Stimulated activated CD8-positive, alpha-beta memory T cell treated with anti-CD3 and anti-CD28 coated beads, Interleukin-2, amount 100 ng/mL, for 1 hour (primary cell): ENCODE measurements at regions not wholly inside any gene's neighbourhood (a gene's known extent, or its start where the extent isn't known, plus 50 kb on each side); places are given as distances from the start of the nearest gene placed in this dataset.
"Not testable (repeated sequence)": the region's sequence is repeated elsewhere in the genome, so short reads cannot be mapped to it uniquely, and the experiment has no call there.

ENCODE experiments used
- DNase-seq, 2 donors: peaks; one replicate each; pipeline ENCODE4 v3.0.0-alpha.2; 2020; ENCODE audit warnings: low read depth in 2 of 2

DNA sequence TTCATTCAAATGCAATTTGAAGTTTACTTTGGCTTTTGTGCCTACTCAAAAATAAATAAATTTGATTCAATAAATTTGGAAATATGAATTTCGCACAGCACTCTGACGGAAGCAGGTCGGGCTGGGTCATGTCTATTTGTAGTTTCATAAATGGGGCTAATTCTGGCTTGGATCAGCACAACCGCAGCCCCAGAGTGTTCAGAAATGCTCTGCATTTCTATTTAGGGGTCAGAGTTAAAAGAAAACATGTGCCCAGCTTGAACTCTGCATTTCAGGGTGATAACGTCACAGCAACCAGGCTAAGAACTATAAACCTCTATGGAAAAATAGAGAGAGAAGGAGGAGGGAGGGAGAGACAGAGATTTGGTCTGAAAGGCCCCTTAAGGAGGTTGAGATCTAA, 480.9 kb upstream of the NOX3 start:
- DNase-seq = no peak

DNA sequence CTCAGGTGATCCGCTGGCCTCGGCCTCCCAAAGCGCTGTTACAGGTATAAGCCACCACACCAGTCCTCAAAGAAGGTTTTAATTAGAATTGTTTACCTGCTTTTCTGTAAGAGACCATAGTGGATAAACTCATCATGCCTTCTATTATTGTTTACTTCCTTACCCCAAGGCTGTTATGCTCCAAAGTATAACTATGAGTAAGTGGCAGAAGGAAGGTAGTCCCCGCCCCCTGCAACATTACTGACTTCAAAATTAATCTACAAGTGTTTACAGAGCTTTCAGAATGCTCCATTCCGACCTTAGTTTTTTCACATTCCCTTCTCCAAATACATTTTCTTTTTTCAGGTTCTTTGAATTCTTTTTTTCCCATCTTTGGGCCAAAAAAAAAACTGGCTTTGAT, 480.5 kb upstream of the NOX3 start:
- no peak for DNase-seq

DNA sequence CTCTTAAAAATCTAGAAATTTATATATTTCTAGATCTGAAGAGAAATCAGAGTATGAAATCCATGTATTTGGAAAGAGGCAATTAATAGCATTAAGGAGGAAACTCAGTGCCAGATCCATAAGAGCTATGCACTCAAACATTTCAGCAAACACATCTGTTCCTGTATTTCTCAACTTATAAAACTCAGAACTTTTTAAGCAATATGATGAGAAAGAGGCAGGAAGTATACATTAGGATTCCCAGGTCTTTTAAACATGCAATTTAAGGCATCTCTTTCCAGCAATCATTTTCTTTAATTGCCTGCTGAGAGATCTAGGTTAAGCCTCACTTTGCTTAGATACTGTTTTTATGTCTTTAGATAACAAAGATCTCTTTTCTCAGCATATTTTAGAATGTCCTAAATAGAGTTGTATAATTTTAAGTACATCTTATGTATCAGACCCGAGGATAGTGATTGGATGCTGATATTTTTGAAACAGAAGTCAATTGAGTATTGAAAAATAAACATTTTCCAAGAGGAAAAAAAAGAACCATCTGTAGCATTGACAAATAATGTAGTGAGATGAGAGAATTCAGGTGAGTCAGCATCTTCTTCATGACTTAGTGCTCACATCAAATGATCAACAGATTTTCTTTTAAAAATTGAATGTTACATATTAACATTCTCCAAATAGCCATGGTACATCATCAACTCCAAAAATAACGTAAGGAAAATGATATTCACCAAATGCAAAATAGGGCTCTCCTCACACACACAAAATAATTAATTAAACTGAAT, 461.4 kb upstream of the NOX3 start:
- no peak for DNase-seq

DNA sequence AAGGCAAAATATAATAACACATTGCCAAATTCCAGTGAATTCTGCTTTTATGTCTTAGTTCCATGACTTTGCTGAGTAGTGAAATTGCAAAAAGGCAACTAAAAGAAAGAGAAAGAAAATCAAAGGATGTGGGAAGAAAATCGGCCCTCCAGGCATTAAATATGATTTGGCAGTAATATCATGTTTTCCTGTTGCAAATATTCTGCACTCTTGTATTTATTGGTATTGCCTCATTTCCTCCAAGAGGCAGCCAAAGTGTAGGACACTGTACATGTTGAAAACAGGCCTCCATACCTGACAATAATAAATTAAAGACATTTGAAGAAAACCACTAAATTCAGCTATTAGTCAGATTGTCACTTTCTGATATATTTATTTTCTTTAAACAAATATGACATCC, 460.0 kb upstream of the NOX3 start:
- DNase-seq = no peak

DNA sequence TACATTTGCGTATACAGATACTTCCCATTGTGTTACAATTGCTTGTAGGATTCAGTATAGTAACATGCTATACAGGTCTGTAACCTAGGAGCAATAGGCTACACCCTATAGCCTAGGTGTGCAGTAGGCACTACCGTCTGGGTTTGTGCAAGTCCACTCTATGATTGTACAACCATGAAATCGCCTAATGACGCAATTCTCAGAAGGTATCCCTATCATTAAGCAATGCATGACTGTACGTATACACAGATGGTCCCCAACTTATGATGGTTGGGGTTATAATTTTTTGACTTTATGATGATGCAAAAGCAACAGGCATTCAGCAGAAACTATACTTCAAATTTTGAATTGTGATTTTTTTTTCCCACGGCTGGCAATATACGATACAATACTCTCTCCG, 458.2 kb upstream of the NOX3 start:
- no peak for DNase-seq

DNA sequence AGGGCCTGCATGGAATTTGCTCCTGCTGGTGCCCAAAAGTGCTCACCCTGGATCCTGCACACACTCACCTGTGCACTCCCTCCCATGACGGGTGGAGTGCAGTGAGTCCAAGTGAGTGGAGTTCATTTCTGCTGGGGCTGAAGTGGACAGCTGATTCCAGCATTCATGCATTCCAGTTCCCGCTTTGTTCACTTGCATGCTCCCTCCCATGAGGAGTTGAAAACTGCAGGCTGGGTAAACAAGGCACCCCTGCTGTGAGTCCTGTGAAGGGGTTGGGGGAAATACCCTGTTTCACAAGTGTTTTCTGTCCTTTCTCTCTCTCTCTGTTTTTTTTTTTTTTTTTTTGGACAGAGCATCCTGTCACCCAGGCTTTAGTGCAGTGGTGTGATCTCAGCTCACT, 454.1 kb upstream of the NOX3 start:
- no peak for DNase-seq

DNA sequence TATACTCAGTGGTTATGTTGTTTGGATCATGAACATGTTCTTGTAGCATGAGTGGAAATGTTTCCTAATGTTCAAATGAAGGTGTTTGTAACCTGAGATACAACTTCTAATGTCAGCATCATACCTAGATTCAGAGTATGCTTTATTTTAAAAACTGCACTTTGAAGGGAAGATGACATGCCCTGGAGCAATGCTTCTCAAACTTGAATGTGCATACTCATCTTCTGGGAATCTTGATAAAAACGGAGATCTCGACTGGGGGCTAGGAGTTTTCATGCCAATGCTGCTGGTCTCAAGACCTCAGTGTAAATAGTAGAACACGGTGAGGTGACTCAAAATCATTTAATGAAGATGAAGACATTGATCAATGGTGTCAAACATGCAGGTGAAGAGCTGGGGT, 440.0 kb upstream of the NOX3 start:
- DNase-seq = no peak

DNA sequence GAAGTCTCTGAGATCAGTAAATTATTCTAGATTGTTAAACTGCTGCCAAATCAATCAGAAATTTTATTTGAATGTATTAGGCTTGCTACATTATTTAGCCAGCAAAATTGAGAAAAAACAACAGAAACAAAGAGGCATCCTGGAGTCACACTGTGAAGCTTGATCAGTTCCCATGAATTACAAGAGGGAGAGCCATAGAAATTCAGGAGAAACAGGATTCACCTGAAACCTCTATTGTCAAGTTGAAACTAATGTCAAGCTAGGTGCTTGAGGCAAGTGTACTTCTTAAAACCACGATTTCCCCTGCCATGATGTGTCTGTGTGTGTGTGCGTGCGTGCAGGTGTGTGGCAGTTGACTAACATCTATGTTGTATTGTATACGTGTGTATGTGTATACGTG, 439.1 kb upstream of the NOX3 start:
- DNase-seq = no peak

DNA sequence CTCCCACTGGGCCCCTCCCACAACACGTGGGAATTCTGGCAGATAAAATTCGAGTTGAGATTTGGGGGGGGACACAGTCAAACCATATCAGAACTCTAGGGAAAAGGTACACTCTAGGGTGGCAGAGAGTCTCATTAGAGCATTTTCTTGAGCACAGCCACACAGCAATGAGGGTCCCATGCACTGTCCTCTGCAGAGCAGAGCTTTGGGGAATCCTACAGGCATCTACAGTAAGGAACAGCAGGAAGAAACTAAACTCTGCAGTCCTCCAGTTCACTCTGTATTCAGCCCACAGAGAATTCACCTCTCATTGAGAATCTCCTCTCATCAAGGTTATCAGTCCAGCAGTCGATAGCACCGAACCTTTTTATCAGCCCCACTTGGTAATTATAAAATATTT, 438.6 kb upstream of the NOX3 start:
- DNase-seq = no peak

DNA sequence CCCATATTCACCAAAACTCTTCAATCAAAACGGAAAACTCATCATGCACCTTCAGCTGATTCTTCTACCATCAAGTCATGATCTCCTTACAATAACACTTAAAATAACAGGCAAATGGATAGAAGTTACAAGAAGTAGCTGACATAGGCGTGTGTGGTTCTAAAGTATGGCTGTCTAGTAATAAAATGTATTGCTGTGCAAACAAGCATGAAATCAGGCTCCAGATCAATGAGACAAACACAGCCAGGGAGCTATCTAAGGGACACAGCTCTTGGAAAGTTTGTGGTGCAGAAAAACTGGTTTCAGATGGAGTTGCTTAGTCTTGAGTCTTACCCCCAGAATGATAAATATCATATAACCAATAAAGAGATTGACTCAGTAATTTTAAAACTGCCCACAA, 434.8 kb upstream of the NOX3 start:
- DNase-seq = no peak

DNA sequence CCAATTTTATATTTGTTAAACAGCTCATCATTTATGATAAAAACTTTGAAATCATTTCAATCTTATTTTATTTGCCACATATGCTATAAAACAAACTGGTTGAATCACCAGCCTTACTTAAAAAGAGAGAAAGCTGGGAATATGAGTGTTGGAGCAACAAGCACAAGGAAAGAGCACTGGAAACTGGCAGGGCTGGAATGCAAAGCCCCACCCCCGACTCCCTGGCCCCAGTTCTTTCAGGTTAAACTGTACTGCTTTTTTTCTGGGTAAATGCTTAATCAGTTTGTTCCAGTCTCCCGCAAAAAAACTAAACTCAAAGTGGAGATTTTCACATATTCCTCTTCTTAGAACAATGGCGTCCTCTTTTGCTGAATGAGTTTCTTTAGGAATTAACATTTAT, 433.8 kb upstream of the NOX3 start:
- DNase-seq = no peak

DNA sequence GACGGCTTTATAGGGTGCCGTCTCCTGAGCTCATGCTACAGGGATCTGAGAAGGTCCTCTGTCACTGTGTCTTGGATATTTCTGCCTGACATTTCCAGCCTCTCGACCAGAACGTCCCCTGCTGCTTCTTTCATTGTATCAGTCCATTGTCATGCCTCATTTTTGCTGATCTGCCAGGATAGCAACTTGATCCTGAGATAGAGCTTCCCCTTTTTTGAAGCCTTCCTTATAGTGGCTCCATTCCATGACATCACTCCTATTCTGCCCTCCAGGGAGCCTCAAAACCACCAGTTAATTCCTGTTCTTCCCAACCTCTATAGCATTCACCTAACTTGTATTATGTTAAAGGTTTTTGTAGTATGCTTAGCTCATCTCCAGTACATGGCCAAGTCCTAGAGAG, 431.8 kb upstream of the NOX3 start:
- DNase-seq = no peak

DNA sequence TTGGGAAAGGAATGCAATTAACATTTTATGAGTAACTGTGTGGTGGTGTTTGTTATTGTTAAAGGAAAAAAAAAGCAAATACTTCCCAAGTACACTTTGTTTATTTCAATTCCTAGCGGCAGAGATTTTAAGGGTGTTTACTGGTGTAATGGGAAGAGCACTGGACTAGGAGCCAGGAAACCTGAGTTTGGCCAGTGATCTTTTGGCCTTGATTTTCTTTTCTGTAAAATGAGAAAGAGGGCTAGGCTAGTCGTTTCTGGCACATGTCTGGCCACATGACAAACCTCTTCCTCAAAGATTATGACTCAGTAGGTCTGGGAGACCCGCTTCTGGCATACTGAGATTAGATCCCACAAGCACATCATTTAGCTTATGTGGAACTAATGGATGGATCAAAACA, 428.1 kb upstream of the NOX3 start:
- DNase-seq = no peak

DNA sequence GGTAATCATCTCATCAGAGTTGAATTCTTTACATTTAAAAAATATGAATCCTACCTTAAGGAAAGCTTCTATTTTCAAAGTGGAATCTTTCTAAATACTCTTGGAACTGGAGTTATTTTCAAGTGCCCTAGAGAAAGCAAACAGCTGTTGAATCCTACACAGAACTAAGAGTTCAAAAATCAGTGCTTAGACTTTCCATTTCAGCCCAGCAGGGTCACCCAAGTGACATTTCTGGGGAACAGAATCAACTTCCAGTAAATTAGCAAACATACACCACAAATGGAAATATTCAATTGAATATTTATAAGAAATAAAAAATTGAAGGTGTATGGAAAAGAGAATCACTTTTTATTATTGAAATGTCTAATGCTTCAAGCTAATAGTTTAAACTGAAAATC, 427.7 kb upstream of the NOX3 start:
- no peak for DNase-seq

DNA sequence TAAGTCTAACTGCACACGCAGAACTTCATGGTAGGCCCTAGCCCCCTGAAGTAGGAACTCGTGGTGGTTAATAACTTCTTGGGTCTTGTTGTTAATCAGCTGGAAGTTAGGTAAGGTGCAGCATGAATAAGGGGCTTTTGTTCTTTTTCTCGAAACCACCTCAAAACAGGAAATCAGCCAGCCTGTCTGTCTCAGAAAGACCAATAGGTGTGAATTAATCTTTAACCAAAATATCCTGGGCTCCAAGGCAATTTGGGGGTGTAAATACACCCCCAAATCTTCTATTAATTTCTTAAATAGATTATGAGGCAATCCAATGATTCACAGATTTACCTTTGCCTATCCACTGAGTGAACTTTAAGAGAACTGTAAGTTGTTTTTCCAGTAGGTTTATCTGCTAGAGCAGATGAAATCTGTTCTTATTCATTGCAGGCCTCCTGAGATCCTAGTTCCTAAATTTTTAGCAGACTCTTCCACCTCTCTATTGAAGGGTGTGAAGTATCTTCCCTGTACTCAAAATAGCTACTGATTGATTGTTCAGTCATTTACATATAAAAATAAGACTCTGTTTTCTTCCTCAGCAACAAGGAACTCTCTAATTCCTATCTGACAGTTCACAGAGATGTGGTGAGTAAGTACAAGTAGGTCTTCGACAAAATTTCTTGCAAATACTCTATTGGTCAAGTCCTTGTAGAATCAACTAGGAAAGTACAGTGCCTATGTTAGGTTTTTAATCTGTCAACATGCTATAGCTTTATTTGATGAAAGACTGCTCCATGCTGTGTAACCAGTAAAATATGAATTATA, 427.1 kb upstream of the NOX3 start:
- no peak for DNase-seq

DNA sequence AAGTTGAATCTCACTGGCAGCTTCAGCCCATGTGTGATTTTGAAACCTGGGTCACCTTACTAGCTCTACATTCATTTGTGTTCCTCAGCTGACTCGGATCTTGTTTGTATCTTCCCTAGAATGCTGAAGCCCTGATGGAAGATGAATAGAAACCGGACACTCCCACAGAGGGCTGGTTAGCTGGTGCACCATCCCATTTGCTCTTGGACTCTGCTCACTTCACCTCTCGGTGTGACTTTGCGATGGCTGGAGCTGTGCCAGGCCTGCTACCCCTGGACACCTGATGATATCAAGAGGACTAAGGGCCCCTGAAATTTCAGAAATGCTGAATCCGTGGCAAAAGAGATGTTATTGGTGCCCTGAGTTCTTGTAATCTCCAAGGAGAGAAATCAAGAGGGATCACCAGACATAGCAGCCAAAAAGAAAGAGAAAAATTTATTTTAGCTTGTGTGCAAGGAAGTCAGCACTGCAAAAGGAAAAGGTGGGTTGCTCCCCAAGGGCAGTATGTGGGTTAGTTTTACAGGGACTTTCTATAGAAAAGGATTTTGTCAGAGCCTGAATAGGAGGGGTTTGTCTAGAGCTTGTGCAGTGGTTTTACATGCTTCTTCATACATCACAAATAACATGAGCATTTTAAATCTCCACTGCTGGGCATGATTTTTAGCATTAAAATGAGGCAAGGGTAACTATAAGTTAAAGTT, 426.3 kb upstream of the NOX3 start:
- DNase-seq = no peak

DNA sequence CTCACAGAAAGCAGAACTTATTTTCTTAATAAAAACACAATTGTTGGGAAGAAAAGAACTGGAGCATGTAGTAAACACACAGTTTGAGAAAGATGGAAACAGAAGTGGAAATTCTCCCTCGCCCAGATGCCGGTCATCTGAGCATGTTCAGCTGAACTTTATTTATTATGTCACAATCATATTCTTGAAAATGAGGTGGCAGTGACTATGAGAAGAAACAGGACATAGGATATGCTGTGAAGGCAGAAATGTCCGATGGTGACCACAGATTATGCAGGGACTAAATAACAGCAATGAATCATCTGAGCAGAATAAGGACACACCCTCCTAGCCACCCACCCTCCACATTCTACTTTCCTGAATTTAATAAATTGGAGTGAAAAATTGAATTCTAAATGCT, 425.3 kb upstream of the NOX3 start:
- DNase-seq = no peak

DNA sequence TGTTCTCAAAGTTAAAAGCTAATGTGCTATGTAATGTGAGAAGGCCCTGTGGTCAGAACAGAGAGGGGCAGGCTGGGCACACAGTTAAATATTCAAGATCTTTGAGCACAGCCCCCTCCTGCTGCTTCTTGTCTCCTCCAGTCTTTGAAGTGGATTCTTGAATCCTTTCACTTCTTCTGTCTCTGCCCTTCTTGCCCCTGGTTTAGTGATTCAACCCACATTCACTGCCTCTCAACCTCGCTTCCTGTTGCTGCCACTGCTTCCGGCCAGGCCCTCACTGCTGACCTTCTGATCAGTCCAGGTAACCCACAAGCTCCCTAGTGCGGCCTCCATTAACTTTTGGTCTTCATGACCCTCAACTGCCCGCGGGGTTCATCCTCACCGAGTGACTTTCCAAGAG, 417.3 kb upstream of the NOX3 start:
- DNase-seq = no peak

DNA sequence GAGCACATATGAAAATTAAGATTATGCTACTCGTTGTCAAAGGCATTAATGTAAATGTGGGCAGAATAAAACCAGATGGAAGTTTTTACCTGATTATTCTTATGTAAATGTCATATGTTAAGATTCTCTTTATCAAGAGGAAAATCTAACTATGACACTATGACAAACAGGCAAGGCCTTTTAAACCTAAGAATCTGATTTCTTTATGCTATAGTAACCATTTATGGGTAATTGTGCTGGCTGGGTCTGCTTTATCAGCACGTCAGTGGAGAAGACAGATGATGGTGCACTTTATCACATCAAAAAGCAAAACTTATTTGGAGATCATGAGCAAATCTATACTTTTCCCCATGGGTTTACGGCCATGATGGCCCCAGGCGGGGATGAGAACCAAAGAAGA, 412.0 kb upstream of the NOX3 start:
- DNase-seq = no peak

DNA sequence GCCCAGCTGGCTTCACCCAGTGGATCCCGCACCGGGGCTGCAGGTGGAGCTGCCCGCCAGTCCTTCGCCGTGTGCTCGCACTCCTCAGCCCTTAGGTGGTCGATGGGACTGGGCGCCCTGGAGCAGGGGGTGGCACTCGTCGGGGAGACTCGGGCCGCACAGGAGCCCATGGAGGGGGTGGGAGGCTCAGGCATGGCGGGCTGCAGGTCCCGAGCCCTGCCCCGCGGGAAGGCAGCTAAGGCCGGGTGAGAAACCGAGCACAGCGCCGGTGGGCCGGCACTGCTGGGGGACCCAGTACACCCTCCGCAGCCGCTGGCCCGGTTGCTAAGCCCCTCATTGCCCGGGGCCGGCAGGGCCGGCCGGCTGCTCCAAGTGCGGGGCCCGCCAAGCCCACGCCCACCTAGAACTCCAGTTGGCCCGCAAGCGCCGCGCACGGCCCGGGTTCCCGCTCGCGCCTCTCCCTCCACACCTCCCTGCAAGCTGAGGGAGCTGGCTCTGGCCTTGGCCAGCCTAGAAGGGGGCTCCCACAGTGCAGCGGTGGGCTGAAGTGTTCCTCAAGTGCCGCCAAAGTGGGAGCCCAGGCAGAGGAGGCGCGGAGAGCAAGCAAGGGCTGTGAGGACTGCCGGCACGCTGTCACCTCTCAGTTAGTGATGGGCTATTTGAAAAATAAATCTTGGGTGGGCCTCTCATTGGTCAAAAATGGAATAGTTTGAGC, 411.2 kb upstream of the NOX3 start:
- DNase-seq = not testable (repeated sequence)

DNA sequence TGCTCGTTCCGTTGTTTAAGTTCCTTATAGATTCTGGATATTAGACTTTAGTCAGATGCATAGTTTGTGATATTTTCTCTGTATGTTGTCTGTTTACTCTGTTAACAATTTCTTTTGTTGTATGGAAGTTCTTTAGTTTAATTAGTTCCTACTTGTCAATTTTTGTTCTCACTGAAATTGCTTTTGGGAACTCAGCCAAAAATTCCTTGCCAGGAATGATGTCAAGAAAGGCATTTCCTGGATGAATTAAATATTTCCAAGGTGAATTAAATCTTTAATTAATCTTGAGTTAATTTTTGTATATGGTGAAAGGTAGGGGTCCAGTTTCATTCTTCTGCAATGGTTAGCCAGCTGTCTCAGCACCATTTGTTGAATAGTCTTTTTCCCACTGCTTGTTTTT, 406.2 kb upstream of the NOX3 start:
- DNase-seq = no peak

DNA sequence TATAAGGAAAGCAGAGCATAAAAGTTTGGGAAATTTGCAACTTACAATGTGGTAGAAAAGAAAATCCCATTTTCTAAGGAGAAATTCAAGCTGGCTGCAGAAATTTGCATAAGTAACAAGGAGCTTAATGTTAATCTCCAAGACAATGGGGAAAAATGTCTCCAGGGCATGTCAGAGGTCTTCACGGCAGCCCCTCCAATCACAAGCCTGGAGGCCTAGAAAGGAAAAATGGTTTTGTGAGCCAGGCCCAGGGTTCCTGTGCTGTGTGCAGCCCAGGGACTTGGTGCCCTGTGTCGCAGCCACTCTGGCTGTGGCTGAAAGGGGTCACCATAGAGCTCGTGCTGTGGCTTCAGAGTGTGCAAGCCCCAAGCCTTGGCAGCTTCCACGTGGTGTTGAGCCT, 403.3 kb upstream of the NOX3 start:
- not testable (repeated sequence) for DNase-seq
